ENCODE measurements at regions not wholly inside any gene's neighbourhood (a gene's known extent, or its start where the extent isn't known, plus 50 kb on each side); places are given as distances from the start of the nearest gene placed in this dataset.

GRCh38 chr14:99055019-99055418 is 217.0 kb downstream of the BCL11B start:
- H3K9ac ChIP-seq (ENCODE audit: extremely low read depth, low read length, poor library complexity, severe bottlenecking): no peak overlapping the region
- H3K4me1 ChIP-seq (ENCODE audit: control insufficient read depth, insufficient read depth, low read length): no peaks in the 10 kb centered on the region
- H3K4me3 ChIP-seq (ENCODE audit: low read length): no peak overlapping the region
- Mint-ChIP-seq H3K27ac (no peak overlapping the region), H3K9me3 (peaks cover 37% of the 10 kb centered on the region), H3K36me3 (ENCODE audit: low read depth) (no peaks in the 10 kb centered on the region), H3K4me1 (no peaks in the 10 kb centered on the region), H3K27me3 (ENCODE audit: insufficient read depth) (no peaks in the 10 kb centered on the region), H3K4me3 (no peak overlapping the region)
- no peak for TF ChIP-seq CTCF (conservative IDR thresholded peaks at IDR 0.05)
- DNase-seq: peak; percentile 60
- H3K9me3 ChIP-seq (ENCODE audit: control insufficient read depth, low read length): peaks cover 14% of the 10 kb centered on the region
- 66 to 77% methylated on average over 2 to 4 of the region's 4 CpGs for WGBS, 2 experiments (ENCODE audit: insufficient coverage in 1 of 2, insufficient read length in 1 of 2)
- H3K27ac ChIP-seq (ENCODE audit: low read depth, low read length): no peak overlapping the region
- no peaks in the 10 kb centered on the region for H3K27me3 ChIP-seq (ENCODE audit: control insufficient read depth, insufficient read depth, low read length, poor library complexity, severe bottlenecking)
- no peaks in the 10 kb centered on the region for H3K36me3 ChIP-seq (ENCODE audit: control insufficient read depth, insufficient read depth, low read length)

DNA sequence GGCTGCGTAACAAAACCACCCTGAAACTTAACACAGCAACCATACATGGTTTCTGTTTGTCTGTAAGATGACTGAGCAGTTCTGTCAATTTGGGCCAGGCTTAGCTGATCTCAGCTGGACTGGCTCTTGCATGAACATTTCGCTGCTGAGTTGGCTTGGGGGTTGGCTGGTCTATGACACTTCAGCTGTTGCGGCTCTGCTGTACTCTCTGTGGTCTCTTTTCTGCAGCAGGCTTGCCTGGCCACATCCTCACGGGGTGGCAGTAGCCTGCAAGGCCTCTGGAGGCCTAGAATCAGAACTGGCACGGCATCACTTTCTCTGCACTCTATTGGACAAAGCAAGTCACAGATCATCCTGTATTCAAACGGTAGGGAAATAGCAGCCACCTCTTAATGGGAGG is 216.2 kb downstream of the BCL11B start:
- WGBS, 2 experiments (ENCODE audit: insufficient coverage in 1 of 2, insufficient read length in 1 of 2): 84 to 86% methylated on average over 5 to 6 of the region's 6 CpGs
- Histone ChIP-seq H3K27ac (ENCODE audit: low read depth, low read length) (no peak overlapping the region), H3K27me3 (ENCODE audit: control insufficient read depth, insufficient read depth, low read length, poor library complexity, severe bottlenecking) (no peaks in the 10 kb centered on the region), H3K4me3 (ENCODE audit: low read length) (no peak overlapping the region), H3K9ac (ENCODE audit: extremely low read depth, low read length, poor library complexity, severe bottlenecking) (no peak overlapping the region), H3K9me3 (ENCODE audit: control insufficient read depth, low read length) (peaks cover 13% of the 10 kb centered on the region), H3K36me3 (ENCODE audit: control insufficient read depth, insufficient read depth, low read length) (no peaks in the 10 kb centered on the region), H3K4me1 (ENCODE audit: control insufficient read depth, insufficient read depth, low read length) (no peaks in the 10 kb centered on the region)
- Mint-ChIP-seq H3K36me3 (ENCODE audit: low read depth) (no peaks in the 10 kb centered on the region), H3K4me1 (no peaks in the 10 kb centered on the region), H3K27me3 (ENCODE audit: insufficient read depth) (no peaks in the 10 kb centered on the region), H3K27ac (no peak overlapping the region), H3K4me3 (no peak overlapping the region), H3K9me3 (peaks cover 37% of the 10 kb centered on the region)
- no peak for TF ChIP-seq CTCF (conservative IDR thresholded peaks at IDR 0.05)
- no peak for DNase-seq

GRCh38 chr14:99057576-99058083 is 214.4 kb downstream of the BCL11B start:
- no peak for TF ChIP-seq CTCF (conservative IDR thresholded peaks at IDR 0.05)
- no peaks in the 10 kb centered on the region for H3K36me3 ChIP-seq (ENCODE audit: control insufficient read depth, insufficient read depth, low read length)
- H3K4me1 ChIP-seq (ENCODE audit: control insufficient read depth, insufficient read depth, low read length): no peaks in the 10 kb centered on the region
- WGBS, 2 experiments (ENCODE audit: insufficient coverage in 1 of 2, insufficient read length in 1 of 2): 89 to 96% methylated on average over 4 to 5 of the region's 5 CpGs
- Mint-ChIP-seq H3K4me1 (no peaks in the 10 kb centered on the region), H3K27ac (no peak overlapping the region), H3K9me3 (peaks cover 24% of the 10 kb centered on the region), H3K36me3 (ENCODE audit: low read depth) (no peaks in the 10 kb centered on the region), H3K27me3 (ENCODE audit: insufficient read depth) (no peaks in the 10 kb centered on the region), H3K4me3 (no peak overlapping the region)
- H3K9ac ChIP-seq (ENCODE audit: extremely low read depth, low read length, poor library complexity, severe bottlenecking): no peak overlapping the region
- H3K4me3 ChIP-seq (ENCODE audit: low read length): no peak overlapping the region
- no peak for DNase-seq
- peaks cover 7% of the 10 kb centered on the region for H3K9me3 ChIP-seq (ENCODE audit: control insufficient read depth, low read length)
- no peaks in the 10 kb centered on the region for H3K27me3 ChIP-seq (ENCODE audit: control insufficient read depth, insufficient read depth, low read length, poor library complexity, severe bottlenecking)
- no peak overlapping the region for H3K27ac ChIP-seq (ENCODE audit: low read depth, low read length)

Measured in endodermal cell (in vitro differentiated cells).